ENCODE measurements at regions not wholly inside any gene's neighbourhood (a gene's known extent, or its start where the extent isn't known, plus 50 kb on each side); places are given as distances from the start of the nearest gene placed in this dataset.

DNA sequence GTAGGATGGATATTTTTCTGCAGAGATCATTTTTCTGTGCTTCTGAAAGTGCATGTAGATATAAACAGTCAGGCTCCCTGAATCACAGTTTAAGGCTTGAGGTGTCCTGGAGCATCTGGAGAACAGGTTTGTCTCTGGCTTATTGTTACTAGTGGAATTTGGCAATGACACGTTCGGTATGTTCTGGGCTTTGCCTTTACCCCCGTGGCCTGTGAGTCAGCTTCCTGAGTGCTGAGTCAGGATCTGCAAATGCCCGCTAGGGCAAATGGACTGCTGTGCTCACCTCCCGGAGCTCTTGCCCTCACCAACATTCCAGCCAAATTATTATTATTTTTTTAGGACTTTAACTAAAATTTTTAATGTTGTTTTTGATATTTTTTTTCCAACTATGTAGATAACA lies 192.5 kb upstream of the PRSS1 start:
- Mint-ChIP-seq H3K27me3 (peaks cover 3% of the 10 kb centered on the region), H3K27ac (no peak overlapping the region), H3K36me3 (ENCODE audit: low read depth) (no peaks in the 10 kb centered on the region), H3K4me3 (no peak overlapping the region), H3K4me1 (peaks cover 35% of the 10 kb centered on the region), H3K9me3 (no peaks in the 10 kb centered on the region)
- CTCF ChIA-PET: interaction anchor here (1.0 kb wide), 1 partner anchor 29 kb away, joined by 3 read pairs; no protein-coding TSS in a partner anchor
- POLR2A ChIA-PET: no interaction called here
- DNase-seq: peak; percentile 48

GRCh38 chr7:142554560-142555532 lies 194.4 kb upstream of the PRSS1 start:
- DNase-seq: no peak
- Mint-ChIP-seq H3K36me3 (ENCODE audit: low read depth) (no peaks in the 10 kb centered on the region), H3K4me3 (peak overlapping the region; percentile 19), H3K27me3 (peaks cover 8% of the 10 kb centered on the region), H3K4me1 (peaks cover 35% of the 10 kb centered on the region), H3K27ac (peak overlapping the region; percentile 17), H3K9me3 (no peaks in the 10 kb centered on the region)
- CTCF ChIA-PET: interaction anchor here (1.9 to 2.0 kb wide), 2 partner anchors 19 to 33 kb away, joined by 5 to 7 read pairs; no protein-coding TSS in a partner anchor
- POLR2A ChIA-PET: interaction anchor here (1.1 kb wide), 1 partner anchor 254 kb away, joined by 3 read pairs; no protein-coding TSS in a partner anchor

GRCh38 chr7:142553216-142553615 lies 196.1 kb upstream of the PRSS1 start:
- Mint-ChIP-seq H3K4me3 (no peak overlapping the region), H3K27ac (no peak overlapping the region), H3K4me1 (peaks cover 35% of the 10 kb centered on the region), H3K9me3 (no peaks in the 10 kb centered on the region), H3K27me3 (peaks cover 6% of the 10 kb centered on the region), H3K36me3 (ENCODE audit: low read depth) (no peaks in the 10 kb centered on the region)
- no peak for DNase-seq
- POLR2A ChIA-PET: no interaction called here
- CTCF ChIA-PET: interaction anchor here (0.8 to 1.0 kb wide), 2 partner anchors 18 to 79 kb away, joined by 3 read pairs; no protein-coding TSS in a partner anchor

- POLR2A ChIA-PET: no interaction called here
- H3K27ac Mint-ChIP-seq: no peak overlapping the region
- no peaks in the 10 kb centered on the region for H3K36me3 Mint-ChIP-seq (ENCODE audit: low read depth)
- CTCF ChIA-PET: interaction anchor here (1.3 kb wide), 1 partner anchor 9 kb away, joined by 6 read pairs; no protein-coding TSS in a partner anchor
- H3K27me3 Mint-ChIP-seq: peaks cover 6% of the 10 kb centered on the region
- DNase-seq: no peak
- H3K4me1 Mint-ChIP-seq: peaks cover 4% of the 10 kb centered on the region
- H3K9me3 Mint-ChIP-seq: no peaks in the 10 kb centered on the region
- no peak overlapping the region for H3K4me3 Mint-ChIP-seq
Measured at GRCh38 chr7:142548978-142549377, 200.3 kb upstream of the PRSS1 start.

GRCh38 chr7:142546452-142546851 lies 202.8 kb upstream of the PRSS1 start:
- no peak for DNase-seq
- no peak overlapping the region for H3K27ac Mint-ChIP-seq
- H3K36me3 Mint-ChIP-seq (ENCODE audit: low read depth): no peaks in the 10 kb centered on the region
- CTCF ChIA-PET: interaction anchor here (0.7 to 1.9 kb wide), 3 partner anchors 11 to 16 kb away, joined by 4 to 15 read pairs (median 4); no protein-coding TSS in a partner anchor
- H3K4me3 Mint-ChIP-seq: no peak overlapping the region
- H3K9me3 Mint-ChIP-seq: no peaks in the 10 kb centered on the region
- H3K27me3 Mint-ChIP-seq: peaks cover 3% of the 10 kb centered on the region
- H3K4me1 Mint-ChIP-seq: no peaks in the 10 kb centered on the region
- POLR2A ChIA-PET: no interaction called here

- H3K27me3 Mint-ChIP-seq: no peaks in the 10 kb centered on the region
- no peak for DNase-seq
- CTCF ChIA-PET: interaction anchor here (1.1 kb wide), 1 partner anchor 8 kb away, joined by 5 read pairs; no protein-coding TSS in a partner anchor
Measured at GRCh38 chr7:142542942-142543341, 206.3 kb upstream of the PRSS1 start.

DNA sequence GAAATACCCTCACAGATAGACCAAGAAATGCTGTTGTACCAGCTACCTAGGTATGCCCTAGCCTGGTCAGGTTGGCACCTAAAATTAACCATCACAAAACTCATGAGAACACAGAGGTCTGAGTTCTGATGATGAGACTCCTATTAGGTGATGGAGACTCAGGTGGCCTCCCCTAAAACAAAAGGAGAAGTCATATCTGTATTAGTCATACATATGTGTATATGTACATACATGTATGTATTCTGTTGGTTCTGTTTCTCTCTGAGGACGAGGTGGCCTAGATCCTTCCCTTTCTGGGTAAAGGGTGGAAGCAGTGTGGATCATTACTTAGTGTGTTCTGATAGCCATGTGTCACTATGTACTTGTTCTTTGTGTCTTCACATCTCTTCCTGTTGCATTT lies 207.2 kb upstream of the PRSS1 start:
- CTCF ChIA-PET: interaction anchor here (1.3 kb wide), 1 partner anchor 16 kb away, joined by 5 read pairs; no protein-coding TSS in a partner anchor
- Mint-ChIP-seq H3K4me1 (peaks cover 16% of the 10 kb centered on the region), H3K27ac (no peak overlapping the region), H3K9me3 (no peaks in the 10 kb centered on the region), H3K4me3 (no peak overlapping the region), H3K27me3 (no peaks in the 10 kb centered on the region), H3K36me3 (ENCODE audit: low read depth) (no peaks in the 10 kb centered on the region)
- no peak for DNase-seq
- POLR2A ChIA-PET: no interaction called here

More at GRCh38 chr7:142542942-142543341, 206.3 kb upstream of the PRSS1 start:
- POLR2A ChIA-PET: no interaction called here
- Mint-ChIP-seq H3K9me3 (no peaks in the 10 kb centered on the region), H3K4me1 (peaks cover 16% of the 10 kb centered on the region), H3K36me3 (ENCODE audit: low read depth) (no peaks in the 10 kb centered on the region), H3K27ac (no peak overlapping the region), H3K4me3 (peak overlapping the region; percentile 6)

GRCh38 chr7:142540371-142540770 lies 208.9 kb upstream of the PRSS1 start:
- Mint-ChIP-seq H3K36me3 (ENCODE audit: low read depth) (no peaks in the 10 kb centered on the region), H3K4me1 (peaks cover 26% of the 10 kb centered on the region), H3K9me3 (no peaks in the 10 kb centered on the region), H3K27me3 (no peaks in the 10 kb centered on the region), H3K4me3 (no peak overlapping the region), H3K27ac (no peak overlapping the region)
- POLR2A ChIA-PET: interaction anchor here (0.6 kb wide), 1 partner anchor 428 kb away, joined by 3 read pairs; no protein-coding TSS in a partner anchor
- CTCF ChIA-PET: no interaction called here
- no peak for DNase-seq

DNA sequence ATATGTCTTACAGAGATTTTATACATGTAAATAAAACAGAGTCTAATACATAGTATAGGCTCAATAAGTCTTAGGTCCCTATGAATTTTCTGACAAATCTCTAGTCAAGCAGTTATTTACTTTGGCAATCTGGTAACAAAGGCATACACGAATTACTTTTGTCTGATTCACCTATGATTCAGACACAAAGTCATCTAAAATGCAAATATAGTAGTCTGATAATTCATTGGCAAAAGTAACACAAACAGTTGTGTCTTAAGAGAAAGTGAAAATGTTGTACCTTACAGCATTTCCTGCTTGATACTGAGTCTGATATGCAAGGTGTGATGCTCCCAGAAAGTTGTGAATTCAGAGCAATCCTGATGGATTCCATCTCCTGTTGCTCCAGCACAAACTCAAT lies 209.4 kb upstream of the PRSS1 start:
- no peaks in the 10 kb centered on the region for H3K27me3 Mint-ChIP-seq
- DNase-seq: no peak
- H3K27ac Mint-ChIP-seq: peak overlapping the region; percentile 37
- ChIA-PET POLR2A (interaction anchor here (0.6 kb wide), 1 partner anchor 429 kb away, joined by 3 read pairs; no protein-coding TSS in a partner anchor), CTCF (interaction anchor here (2.5 kb wide), 1 partner anchor 18 kb away, joined by 8 read pairs; no protein-coding TSS in a partner anchor)
- H3K36me3 Mint-ChIP-seq (ENCODE audit: low read depth): no peaks in the 10 kb centered on the region
- H3K4me1 Mint-ChIP-seq: peaks cover 30% of the 10 kb centered on the region
- no peak overlapping the region for H3K4me3 Mint-ChIP-seq
- H3K9me3 Mint-ChIP-seq: no peaks in the 10 kb centered on the region

DNA sequence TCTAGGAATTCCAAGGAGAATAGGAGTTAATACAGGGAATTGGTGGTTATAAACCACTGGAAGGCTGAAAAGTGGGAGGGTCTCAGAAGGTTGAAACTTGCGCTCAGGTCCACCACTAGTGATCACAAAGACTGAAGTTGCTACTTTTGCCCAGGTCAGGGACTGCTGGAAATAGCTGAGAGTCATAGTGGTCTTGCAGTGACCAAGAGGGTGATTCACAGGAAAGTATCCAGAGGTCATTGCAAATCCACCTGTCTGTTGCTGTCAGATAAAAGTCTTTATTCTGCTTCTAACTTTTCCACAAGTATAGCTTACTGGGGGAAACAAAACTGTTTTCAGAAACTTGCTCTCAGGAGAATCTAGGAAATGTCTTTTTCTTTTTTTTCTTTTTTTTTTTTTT lies 211.5 kb upstream of the PRSS1 start:
- H3K27ac Mint-ChIP-seq: no peak overlapping the region
- peaks cover 31% of the 10 kb centered on the region for H3K4me1 Mint-ChIP-seq
- H3K27me3 Mint-ChIP-seq: no peaks in the 10 kb centered on the region
- CTCF ChIA-PET: interaction anchor here (2.5 kb wide), 1 partner anchor 20 kb away, joined by 8 read pairs; no protein-coding TSS in a partner anchor
- H3K4me3 Mint-ChIP-seq: no peak overlapping the region
- H3K36me3 Mint-ChIP-seq (ENCODE audit: low read depth): no peaks in the 10 kb centered on the region
- POLR2A ChIA-PET: interaction anchor here (1.4 kb wide), 1 partner anchor 272 kb away, joined by 4 read pairs; no protein-coding TSS in a partner anchor
- H3K9me3 Mint-ChIP-seq: no peaks in the 10 kb centered on the region
- no peak for DNase-seq

DNA sequence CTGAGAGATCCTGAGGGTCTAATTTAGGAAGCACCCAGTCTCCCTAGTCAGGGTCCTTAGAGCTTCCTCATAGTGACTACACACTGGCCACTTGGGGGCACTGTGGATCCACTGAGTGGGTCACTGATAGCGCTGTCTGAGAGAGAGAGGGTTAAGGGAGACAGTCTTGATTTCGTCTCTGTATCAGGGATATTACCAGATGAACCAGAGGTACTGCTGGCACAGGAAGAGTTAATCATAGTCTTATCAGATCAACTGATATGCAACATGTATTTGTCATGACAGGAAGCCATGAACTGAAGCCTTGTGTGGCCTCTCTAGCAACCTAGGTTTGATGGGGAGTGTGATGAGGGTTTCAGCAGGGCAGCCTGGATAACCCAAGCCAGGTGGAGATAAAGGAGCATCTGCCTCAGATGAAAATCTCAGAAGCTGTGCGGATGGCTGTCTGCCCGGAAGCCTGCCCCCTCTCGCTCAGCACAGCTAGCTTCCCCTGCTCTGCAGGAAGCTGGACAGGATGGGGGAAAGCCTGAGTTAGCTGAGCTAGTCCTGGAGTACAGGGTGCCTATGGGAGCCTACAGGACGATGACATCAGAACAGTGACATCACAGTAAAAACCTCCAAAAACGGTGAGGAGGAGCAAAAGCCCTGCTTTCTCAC lies 214.0 kb upstream of the PRSS1 start:
- Mint-ChIP-seq H3K9me3 (no peaks in the 10 kb centered on the region), H3K4me3 (peak overlapping the region; percentile 17), H3K36me3 (ENCODE audit: low read depth) (no peaks in the 10 kb centered on the region), H3K27ac (peak overlapping the region; percentile 63), H3K27me3 (peaks cover 5% of the 10 kb centered on the region), H3K4me1 (peaks cover 31% of the 10 kb centered on the region)
- peak; percentile 83 for DNase-seq
- CTCF ChIA-PET: interaction anchor here (0.6 to 3.6 kb wide), 40 partner anchors 8 to 680 kb away, joined by 3 to 34 read pairs (median 5); partner anchors contain the start of gene EPHB6
- POLR2A ChIA-PET: interaction anchor here (0.6 to 3.0 kb wide), 11 partner anchors 10 to 276 kb away, joined by 3 to 25 read pairs (median 4); no protein-coding TSS in a partner anchor

DNA sequence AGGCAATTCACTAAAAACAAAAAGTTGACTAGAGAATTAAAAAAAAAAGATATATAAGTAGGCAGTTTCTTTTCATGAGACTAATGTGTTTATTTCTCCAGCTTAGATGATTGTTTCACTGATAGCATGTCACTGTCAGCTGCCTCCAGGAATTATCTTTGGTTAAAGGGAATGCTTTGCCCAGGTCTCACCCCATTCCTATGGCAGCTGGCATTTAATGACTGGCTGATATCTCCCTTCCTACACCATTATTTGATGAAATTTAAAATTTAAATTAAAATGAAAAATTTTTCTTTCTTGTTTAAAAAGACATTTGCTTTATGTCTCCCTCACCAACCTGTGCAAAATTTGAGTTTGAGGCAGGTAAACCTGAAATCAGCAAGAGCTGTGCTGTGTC lies 214.5 kb upstream of the PRSS1 start:
- no peak for DNase-seq
- Mint-ChIP-seq H3K4me3 (no peak overlapping the region), H3K9me3 (no peaks in the 10 kb centered on the region), H3K27me3 (peaks cover 5% of the 10 kb centered on the region), H3K4me1 (peaks cover 26% of the 10 kb centered on the region), H3K36me3 (ENCODE audit: low read depth) (no peaks in the 10 kb centered on the region), H3K27ac (peak overlapping the region; percentile 63)
- ChIA-PET CTCF (interaction anchor here (0.5 to 3.6 kb wide), 39 partner anchors 9 to 680 kb away, joined by 3 to 34 read pairs (median 5); partner anchors contain the start of gene EPHB6), POLR2A (interaction anchor here (0.6 to 3.0 kb wide), 8 partner anchors 10 to 276 kb away, joined by 3 to 25 read pairs (median 4); no protein-coding TSS in a partner anchor)

All from activated CD4-positive, alpha-beta memory T cell treated with anti-CD3 and anti-CD28 coated beads, Interleukin-2, amount 10 ng/mL, durations not matched to agents 7 days and 5 days (primary cell).